HG02588 (cell line): ENCODE measurements at regions not wholly inside any gene's neighbourhood (a gene's known extent, or its start where the extent isn't known, plus 50 kb on each side); places are given as distances from the start of the nearest gene placed in this dataset.

Experiments used
- ATAC-seq: cut with Tn5 transposase; IDR thresholded peaks from one replicate; pipeline ENCODE4 v1.9.1; 2021; ENCODE audit warnings: mild to moderate bottlenecking, moderate library complexity; ENCODE audit not compliant: unreplicated experiment

- ATAC-seq: no peak
These were observed 377.3 kb downstream of the SHQ1 start for GRCh38 chr3:72470904-72471417.

- no peak for ATAC-seq
These were observed 382.4 kb downstream of the SHQ1 start for GRCh38 chr3:72465853-72466252.

GRCh38 chr3:72463083-72463482, 385.2 kb downstream of the SHQ1 start:
- no peak for ATAC-seq

- no peak for ATAC-seq
These were observed 385.6 kb downstream of the SHQ1 start for GRCh38 chr3:72462595-72463011.

GRCh38 chr3:72461787-72462186, 386.5 kb downstream of the SHQ1 start:
- no peak for ATAC-seq

- no peak for ATAC-seq
These were observed 387.8 kb downstream of the SHQ1 start for GRCh38 chr3:72460205-72461174.

GRCh38 chr3:72459588-72459987, 388.7 kb downstream of the SHQ1 start:
- ATAC-seq: no peak

- no peak for ATAC-seq
These were observed 389.9 kb downstream of the SHQ1 start for GRCh38 chr3:72458375-72458774.

- no peak for ATAC-seq
These were observed 393.8 kb downstream of the SHQ1 start for GRCh38 chr3:72454441-72454840.

- ATAC-seq: no peak
These were observed 394.5 kb downstream of the SHQ1 start for GRCh38 chr3:72453706-72454105.

- ATAC-seq: no peak
These were observed 395.5 kb downstream of the SHQ1 start for GRCh38 chr3:72452745-72453144.

GRCh38 chr3:72451841-72452240, 396.4 kb downstream of the SHQ1 start:
- ATAC-seq: no peak

- ATAC-seq: no peak
These were observed 398.7 kb downstream of the SHQ1 start for GRCh38 chr3:72449551-72449950.

- no peak for ATAC-seq
These were observed 399.4 kb downstream of the SHQ1 start for GRCh38 chr3:72448858-72449257.

- no peak for ATAC-seq
These were observed 399.8 kb downstream of the SHQ1 start for GRCh38 chr3:72448375-72448823.

- ATAC-seq: peak; percentile 91
These were observed 400.9 kb downstream of the SHQ1 start for GRCh38 chr3:72447059-72447946.

- peak; percentile 30 for ATAC-seq
These were observed 401.8 kb downstream of the SHQ1 start, which contains the start of gene RYBP for GRCh38 chr3:72446218-72447058. Gene RYBP, minus strand, starts transcription at chr3:72446621.

- no peak for ATAC-seq
These were observed 402.4 kb downstream of the SHQ1 start for GRCh38 chr3:72445827-72446217.

- no peak for ATAC-seq
These were observed 403.5 kb downstream of the SHQ1 start for GRCh38 chr3:72444656-72445223.

- no peak for ATAC-seq
These were observed 405.5 kb downstream of the SHQ1 start for GRCh38 chr3:72442759-72443158.
